ENCODE measurements at regions not wholly inside any gene's neighbourhood (a gene's known extent, or its start where the extent isn't known, plus 50 kb on each side); places are given as distances from the start of the nearest gene placed in this dataset.

DNA sequence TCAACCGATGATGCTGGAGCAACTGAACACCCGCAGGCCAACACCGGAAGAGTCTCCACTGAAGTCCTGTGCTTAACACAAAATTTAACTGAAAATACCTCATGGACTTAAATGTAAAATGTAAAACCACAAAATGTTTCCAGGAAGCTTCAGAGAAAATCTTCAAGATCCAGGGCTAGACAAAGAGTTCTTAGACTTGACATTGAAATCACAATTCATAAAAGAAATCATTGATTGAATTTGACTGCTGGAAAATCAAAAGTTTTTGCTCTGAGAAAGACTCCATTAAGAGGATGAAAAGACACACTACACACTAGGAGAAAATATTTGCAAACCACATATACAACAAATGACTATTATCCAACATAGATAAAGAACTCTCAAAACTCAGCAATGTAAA, 234.7 kb upstream of the PPP2R2D start:
- FAIRE-seq, result no peak

More for the DNA sequence above, 234.7 kb upstream of the PPP2R2D start:
- Histone ChIP-seq H3K79me2 (ENCODE audit: insufficient read depth, low read length) (no peaks in the 10 kb centered on the region), H3K27ac (ENCODE audit: extremely low read length, insufficient read depth, low read length) (no peak overlapping the region), H4K20me1 (ENCODE audit: insufficient read depth, low read length) (no peaks in the 10 kb centered on the region), H3K36me3 (replicated peaks in 1 of 2; ENCODE audit: control insufficient read depth in 1 of 2, insufficient read depth in 2 of 2, low read length in 2 of 2) (no peaks in the 10 kb centered on the region), H3K27me3 (ENCODE audit: control insufficient read depth in 1 of 2, insufficient read depth in 2 of 2, low read length in 2 of 2) (peaks cover 1 to 15% of the 10 kb centered on the region in 2 experiments; a peak in 2 of 5 replicates), H3K9me3 (ENCODE audit: low read length) (no peaks in the 10 kb centered on the region), H3K4me2 (ENCODE audit: low read depth, low read length) (no peak overlapping the region), H3K4me3 (replicated peaks in 1 of 3; ENCODE audit: insufficient read depth in 1 of 3, low read depth in 2 of 3, low read length in 3 of 3) (no peak overlapping the region), H2AFZ (ENCODE audit: low read length) (no peak overlapping the region), H3K4me1 (ENCODE audit: insufficient read depth, low read length) (no peaks in the 10 kb centered on the region), H3K9ac (ENCODE audit: insufficient read depth, low read depth, low read length) (no peak overlapping the region)
- POLR2A ChIA-PET, result no interaction called here
- in situ Hi-C loops (cut with HindIII; ENCODE audit: extremely low pct_ligation_motif_present, low pct_unique_long_range_greater_than_20kb), result no loop called here
- 48% methylated on average over 3 of the region's 3 CpGs for WGBS (ENCODE audit: low lambda C conversion rate)
- intact Hi-C loops (cut with micrococcal nuclease; ENCODE audit: unreplicated experiment), result no loop called here
- BruUV-seq (replicated peaks), result no TSS peak
- no peak for TF ChIP-seq FIP1L1 (IDR thresholded peaks at IDR 0.05; ENCODE audit: borderline replicate concordance, insufficient read depth, low read depth, low read length)
- TF ChIP-seq ARNTL (CRISPR knock-in tag; IDR thresholded peaks at IDR 0.05), result no peak
- no peak for TF ChIP-seq ZBTB42 (CRISPR knock-in tag; IDR thresholded peaks at IDR 0.05)
- TF ChIP-seq FOSL2 (CRISPR knock-in tag; IDR thresholded peaks at IDR 0.05), result no peak
- no peak for TF ChIP-seq NPAS2 (CRISPR knock-in tag; IDR thresholded peaks at IDR 0.05; ENCODE audit: borderline replicate concordance)
- TF ChIP-seq ZNF569 (CRISPR knock-in tag; IDR thresholded peaks at IDR 0.05; ENCODE audit: borderline replicate concordance), result no peak
- no peak for TF ChIP-seq ZNF510 (CRISPR knock-in tag; IDR thresholded peaks at IDR 0.05; ENCODE audit: low read depth)
- TF ChIP-seq LBX2 (CRISPR knock-in tag; IDR thresholded peaks at IDR 0.05; ENCODE audit: borderline replicate concordance), result no peak
- TF ChIP-seq ZNF142 (CRISPR knock-in tag; IDR thresholded peaks at IDR 0.05), result no peak
- no peak for TF ChIP-seq GMEB2 (CRISPR knock-in tag; IDR thresholded peaks at IDR 0.05; ENCODE audit: low read depth)
- TF ChIP-seq, protein P1, sequence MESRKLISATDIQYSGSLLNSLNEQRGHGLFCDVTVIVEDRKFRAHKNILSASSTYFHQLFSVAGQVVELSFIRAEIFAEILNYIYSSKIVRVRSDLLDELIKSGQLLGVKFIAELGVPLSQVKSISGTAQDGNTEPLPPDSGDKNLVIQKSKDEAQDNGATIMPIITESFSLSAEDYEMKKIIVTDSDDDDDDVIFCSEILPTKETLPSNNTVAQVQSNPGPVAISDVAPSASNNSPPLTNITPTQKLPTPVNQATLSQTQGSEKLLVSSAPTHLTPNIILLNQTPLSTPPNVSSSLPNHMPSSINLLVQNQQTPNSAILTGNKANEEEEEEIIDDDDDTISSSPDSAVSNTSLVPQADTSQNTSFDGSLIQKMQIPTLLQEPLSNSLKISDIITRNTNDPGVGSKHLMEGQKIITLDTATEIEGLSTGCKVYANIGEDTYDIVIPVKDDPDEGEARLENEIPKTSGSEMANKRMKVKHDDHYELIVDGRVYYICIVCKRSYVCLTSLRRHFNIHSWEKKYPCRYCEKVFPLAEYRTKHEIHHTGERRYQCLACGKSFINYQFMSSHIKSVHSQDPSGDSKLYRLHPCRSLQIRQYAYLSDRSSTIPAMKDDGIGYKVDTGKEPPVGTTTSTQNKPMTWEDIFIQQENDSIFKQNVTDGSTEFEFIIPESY (CRISPR knock-in tag; IDR thresholded peaks at IDR 0.05), result no peak
- TF ChIP-seq ZNF207 (IDR thresholded peaks at IDR 0.05; ENCODE audit: borderline replicate concordance), result no peak
- no peak for TF ChIP-seq EHMT2 (IDR thresholded peaks at IDR 0.05; ENCODE audit: borderline replicate concordance, low read depth, low read length)
- DNase-seq (ENCODE audit: low spot score) (no peak), ATAC-seq (no peak)
- CTCF ChIA-PET (ENCODE audit: low intra/inter-chr PET ratio, low total read pairs), result no interaction called here
